Body of pancreas (tissue), 4 donors: ENCODE measurements at regions not wholly inside any gene's neighbourhood (a gene's known extent, or its start where the extent isn't known, plus 50 kb on each side); places are given as distances from the start of the nearest gene placed in this dataset.

Experiments
- ATAC-seq: fragments of 150-250 bp; one replicate; pipeline ENCODE4 v1.9.1; 2016
- DNase-seq, 4 donors: peaks; one replicate each; pipeline ENCODE4 v3.0.0-alpha.2; 2019
- H3K27ac ChIP-seq, 4 donors: fragments of 200-600 bp; sonication (generic); 1 replicate in 3 of 4; 2 replicates in 1 of 4; pipeline versions ENCODE4 v1.5.1 to v1.6.1; 2016 to 2019; ENCODE audit warnings: mild to moderate bottlenecking in 1 of 4, mixed read lengths in 1 of 4, moderate library complexity in 1 of 4
- H3K27me3 ChIP-seq, 2 donors: fragments of 200-600 bp; sonication (generic); one replicate each; pipeline ENCODE4 v1.6.0; 2016; ENCODE audit warnings: mild to moderate bottlenecking in 1 of 2
- H3K36me3 ChIP-seq, 2 donors: fragments of 200-600 bp; sonication (generic); replicated peaks in 1 of 2; 2 replicates each; pipeline ENCODE4 v1.5.1; 2016; ENCODE audit warnings: low read depth in 2 of 2; ENCODE audit not compliant: insufficient read depth in 1 of 2
- H3K4me1 ChIP-seq: fragments of 200-600 bp; sonication (generic); one replicate; pipeline ENCODE4 v1.6.0; 2016
- H3K4me3 ChIP-seq, 2 donors: fragments of 200-600 bp; sonication (generic); 1 replicate in 1 of 2; 2 replicates in 1 of 2; pipeline ENCODE4 v1.5.1; 2016 to 2019
- H3K9me3 ChIP-seq, 3 donors: fragments of 200-600 bp; sonication (generic); 1 replicate in 2 of 3; 2 replicates in 1 of 3; pipeline ENCODE4 v1.5.1; 2016
- POLR2A ChIP-seq, 3 donors: fragments of 450-650 bp; IDR thresholded peaks; one replicate each; pipeline ENCODE4 v1.6.1; 2016; ENCODE audit warnings: antibody characterized with exemption in 3 of 3, mild to moderate bottlenecking in 2 of 3
- WGBS, 2 donors: methylation state at CpG; one replicate each; pipeline ENCODE4 v1.1.5; 2017; 5-methylcytosine and 5-hydroxymethylcytosine counted together
- intact Hi-C: fragments of 100-400 bp; cut with DNase I; formaldehyde crosslinking; loops from one replicate; pipeline ENCODE4 v1.15.1; 2023
- TF ChIP-seq, protein P1 (sequence below), 7 experiments: fragments of 450-650 bp in 4 of 7; fragments of 200-600 bp in 3 of 7; sonication (generic) in 3 of 7; IDR thresholded peaks; one replicate each; pipeline ENCODE4 v1.5.1; 2016 to 2019; ENCODE audit warnings: antibody characterized with exemption in 7 of 7

- WGBS, 2 donors, result 32 to 41% methylated on average over 4 of the region's 4 CpGs
- no peak overlapping the region for H3K27ac ChIP-seq
- H3K27me3 ChIP-seq, result no peaks in the 10 kb centered on the region
- ATAC-seq, result no peak
- no peaks in the 10 kb centered on the region for H3K9me3 ChIP-seq
- TF ChIP-seq POLR2A (IDR thresholded peaks at IDR 0.05), result no peak
- TF ChIP-seq, protein P1, sequence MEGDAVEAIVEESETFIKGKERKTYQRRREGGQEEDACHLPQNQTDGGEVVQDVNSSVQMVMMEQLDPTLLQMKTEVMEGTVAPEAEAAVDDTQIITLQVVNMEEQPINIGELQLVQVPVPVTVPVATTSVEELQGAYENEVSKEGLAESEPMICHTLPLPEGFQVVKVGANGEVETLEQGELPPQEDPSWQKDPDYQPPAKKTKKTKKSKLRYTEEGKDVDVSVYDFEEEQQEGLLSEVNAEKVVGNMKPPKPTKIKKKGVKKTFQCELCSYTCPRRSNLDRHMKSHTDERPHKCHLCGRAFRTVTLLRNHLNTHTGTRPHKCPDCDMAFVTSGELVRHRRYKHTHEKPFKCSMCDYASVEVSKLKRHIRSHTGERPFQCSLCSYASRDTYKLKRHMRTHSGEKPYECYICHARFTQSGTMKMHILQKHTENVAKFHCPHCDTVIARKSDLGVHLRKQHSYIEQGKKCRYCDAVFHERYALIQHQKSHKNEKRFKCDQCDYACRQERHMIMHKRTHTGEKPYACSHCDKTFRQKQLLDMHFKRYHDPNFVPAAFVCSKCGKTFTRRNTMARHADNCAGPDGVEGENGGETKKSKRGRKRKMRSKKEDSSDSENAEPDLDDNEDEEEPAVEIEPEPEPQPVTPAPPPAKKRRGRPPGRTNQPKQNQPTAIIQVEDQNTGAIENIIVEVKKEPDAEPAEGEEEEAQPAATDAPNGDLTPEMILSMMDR (IDR thresholded peaks at IDR 0.05), result no peak
- intact Hi-C loops, result no loop called here
- no peak overlapping the region for H3K4me3 ChIP-seq
- H3K4me1 ChIP-seq, result no peaks in the 10 kb centered on the region
- peak in 1 of 4 donors; percentile 8 for DNase-seq
- H3K36me3 ChIP-seq, result no peaks in the 10 kb centered on the region
Observed at GRCh38 chr4:12319765-12320164, 891.1 kb upstream of the HS3ST1 start.

GRCh38 chr4:12304905-12305304 lies 876.2 kb upstream of the HS3ST1 start:
- intact Hi-C loops, result no loop called here
- no peak for ATAC-seq
- 67 to 70% methylated on average over 3 of the region's 3 CpGs for WGBS, 2 donors

DNA sequence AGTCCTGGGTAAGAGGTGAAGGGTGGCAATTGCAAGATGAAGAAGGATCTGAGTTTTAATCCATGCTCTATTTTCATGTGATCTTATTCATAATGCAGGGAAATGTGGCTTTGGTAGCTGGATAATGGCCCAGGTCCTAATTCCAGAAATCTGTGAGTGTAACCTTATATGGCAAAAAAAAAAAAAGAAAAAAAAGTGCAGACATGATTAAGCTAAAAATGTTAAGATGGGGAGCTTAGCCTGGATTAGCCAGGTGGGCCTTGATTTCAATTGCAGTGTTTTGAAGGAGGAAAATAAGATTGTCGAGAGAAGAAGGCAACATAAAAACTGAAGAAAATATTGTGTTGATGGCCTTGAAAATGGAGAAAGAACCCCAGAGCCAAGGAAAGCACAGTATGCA lies 867.7 kb upstream of the HS3ST1 start:
- H3K4me3 ChIP-seq, result no peak overlapping the region
- no peaks in the 10 kb centered on the region for H3K9me3 ChIP-seq
- H3K27me3 ChIP-seq, result no peaks in the 10 kb centered on the region
- WGBS, 2 donors, result 74 to 78% methylated on average over 1 of the region's 1 CpG
- intact Hi-C loops, result no loop called here
- no peak for ATAC-seq
- H3K4me1 ChIP-seq, result no peaks in the 10 kb centered on the region
- H3K27ac ChIP-seq, result no peak overlapping the region
- H3K36me3 ChIP-seq, result no peaks in the 10 kb centered on the region
- TF ChIP-seq POLR2A (IDR thresholded peaks at IDR 0.05), result no peak
- TF ChIP-seq, protein P1 (IDR thresholded peaks at IDR 0.05), result no peak
- no peak for DNase-seq

More at GRCh38 chr4:12304905-12305304, 876.2 kb upstream of the HS3ST1 start:
- H3K36me3 ChIP-seq, result no peaks in the 10 kb centered on the region
- no peak for DNase-seq
- H3K27ac ChIP-seq, result no peak overlapping the region
- no peak overlapping the region for H3K4me3 ChIP-seq
- no peaks in the 10 kb centered on the region for H3K27me3 ChIP-seq
- no peaks in the 10 kb centered on the region for H3K4me1 ChIP-seq
- no peak for TF ChIP-seq POLR2A (IDR thresholded peaks at IDR 0.05)
- TF ChIP-seq, protein P1 (IDR thresholded peaks at IDR 0.05), result no peak
- H3K9me3 ChIP-seq, result no peaks in the 10 kb centered on the region

GRCh38 chr4:12293906-12294525 lies 865.3 kb upstream of the HS3ST1 start:
- ATAC-seq, result no peak

More at GRCh38 chr4:12293906-12294525, 865.3 kb upstream of the HS3ST1 start:
- no peak for TF ChIP-seq POLR2A (IDR thresholded peaks at IDR 0.05)
- TF ChIP-seq, protein P1 (IDR thresholded peaks at IDR 0.05), result no peak
- DNase-seq, result no peak
- H3K36me3 ChIP-seq, result no peaks in the 10 kb centered on the region
- WGBS, 2 donors, result 12 to 24% methylated on average over 1 of the region's 1 CpG
- H3K27ac ChIP-seq, result no peak overlapping the region
- no peak overlapping the region for H3K4me3 ChIP-seq
- H3K27me3 ChIP-seq, result no peaks in the 10 kb centered on the region
- no peaks in the 10 kb centered on the region for H3K4me1 ChIP-seq
- no peaks in the 10 kb centered on the region for H3K9me3 ChIP-seq
- intact Hi-C loops, result no loop called here
